Stomach (tissue), 8 donors: ENCODE measurements at regions not wholly inside any gene's neighbourhood (a gene's known extent, or its start where the extent isn't known, plus 50 kb on each side); places are given as distances from the start of the nearest gene placed in this dataset.

Experiments
- DNase-seq, 2 donors: peaks; one replicate each; pipeline versions ENCODE4 v3.0.0 to v3.0.0-alpha.2; 2013 to 2019
- H3K27ac ChIP-seq, 5 donors: fragments of 200-600 bp in 4 of 5; sonication (generic) in 4 of 5; one replicate each; pipeline ENCODE4 v1.5.1; 2013 to 2019; ENCODE audit warnings: mild to moderate bottlenecking in 1 of 5, moderate library complexity in 1 of 5
- H3K27me3 ChIP-seq, 3 donors: fragments of 200-600 bp; sonication (generic); one replicate each; pipeline ENCODE4 v1.5.1; 2017 to 2019; ENCODE audit warnings: mixed run types in 1 of 3
- H3K36me3 ChIP-seq, 4 donors: fragments of 200-600 bp; sonication (generic); 1 replicate in 3 of 4; 2 replicates in 1 of 4; pipeline ENCODE4 v1.5.1; 2016 to 2019
- H3K4me1 ChIP-seq, 4 donors: fragments of 200-600 bp; sonication (generic); one replicate each; pipeline ENCODE4 v1.5.1; 2016 to 2019
- H3K4me3 ChIP-seq, 4 donors: fragments of 200-600 bp; sonication (generic) in 3 of 4; one replicate each; pipeline ENCODE4 v1.5.1; 2016 to 2019; ENCODE audit warnings: mild to moderate bottlenecking in 1 of 4
- H3K9me3 ChIP-seq, 4 donors: fragments of 200-600 bp; sonication (generic); one replicate each; pipeline ENCODE4 v1.5.1; 2016 to 2019
- EP300 ChIP-seq: sonication (generic); formaldehyde crosslinking; IDR thresholded peaks from one replicate; pipeline ENCODE4 v1.6.1; 2017; ENCODE audit warnings: antibody characterized with exemption
- POLR2A ChIP-seq, 4 donors: fragments of 450-650 bp; IDR thresholded peaks; one replicate each; pipeline ENCODE4 v1.6.1; 2016; ENCODE audit warnings: antibody characterized with exemption in 4 of 4, control low read depth in 2 of 4, mild to moderate bottlenecking in 1 of 4, moderate library complexity in 1 of 4
- POLR2AphosphoS5 ChIP-seq, 3 donors: sonication (generic); formaldehyde crosslinking; IDR thresholded peaks; one replicate each; pipeline ENCODE4 v1.6.1; 2016; ENCODE audit warnings: antibody characterized with exemption in 3 of 3
- WGBS, 5 donors: extraction: QIAGEN DNeasy Blood & Tissue Kit in 3 of 5; methylation state at CpG; one replicate each; pipeline versions ENCODE4 v1.1.5 to v1.1.7; 2013 to 2018; 5-methylcytosine and 5-hydroxymethylcytosine counted together
- intact Hi-C: fragments of 100-400 bp; cut with DNase I; formaldehyde crosslinking; loops from one replicate; pipeline ENCODE4 v1.15.1; 2023; ENCODE audit warnings: low total_unique reads
- TF ChIP-seq, protein P1 (sequence below), 7 experiments: fragments of 450-650 bp in 4 of 7; fragments of 200-600 bp in 3 of 7; sonication (generic) in 3 of 7; IDR thresholded peaks; one replicate each; pipeline ENCODE4 v1.5.1; 2016 to 2019; ENCODE audit warnings: antibody characterized with exemption in 7 of 7, control low read depth in 2 of 7, mild to moderate bottlenecking in 1 of 7
- donor health status: healthy with polysubstance abuse.
- donor health status: Bipolar disorder and iron deficiency.
- donor health status: healthy.

DNA sequence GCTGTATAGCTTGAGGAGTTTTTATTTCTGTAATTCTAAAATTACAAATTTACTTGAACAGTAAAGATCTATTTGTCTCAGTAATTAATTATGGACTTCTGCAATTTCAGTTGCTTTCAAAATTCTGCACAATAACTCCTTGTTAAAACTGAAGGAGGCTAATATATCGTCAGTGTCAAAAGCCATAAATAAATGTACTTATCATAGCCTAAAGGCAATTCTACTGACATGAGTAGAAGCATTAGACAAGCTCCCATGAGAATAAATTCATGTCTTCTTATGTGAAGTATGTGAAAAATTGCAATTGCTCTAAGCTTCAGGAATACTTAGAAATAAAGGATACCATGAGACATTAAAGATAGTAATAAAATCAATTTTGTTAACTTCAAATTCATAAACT lies 381.2 kb upstream of the PCDH10 start:
- WGBS, 5 donors, result 70 to 90% (median 78%) methylated on average over 1 of the region's 1 CpG
- Histone ChIP-seq H3K27ac (no peak overlapping the region), H3K27me3 (no peaks in the 10 kb centered on the region), H3K36me3 (no peaks in the 10 kb centered on the region), H3K4me3 (no peak overlapping the region), H3K9me3 (no peaks in the 10 kb centered on the region), H3K4me1 (no peaks in the 10 kb centered on the region)
- no peak for DNase-seq
- intact Hi-C loops, result no loop called here
- TF ChIP-seq EP300, result no peak
- TF ChIP-seq POLR2AphosphoS5 (IDR thresholded peaks at IDR 0.05), result no peak
- TF ChIP-seq POLR2A (IDR thresholded peaks at IDR 0.05), result no peak
- TF ChIP-seq, protein P1, sequence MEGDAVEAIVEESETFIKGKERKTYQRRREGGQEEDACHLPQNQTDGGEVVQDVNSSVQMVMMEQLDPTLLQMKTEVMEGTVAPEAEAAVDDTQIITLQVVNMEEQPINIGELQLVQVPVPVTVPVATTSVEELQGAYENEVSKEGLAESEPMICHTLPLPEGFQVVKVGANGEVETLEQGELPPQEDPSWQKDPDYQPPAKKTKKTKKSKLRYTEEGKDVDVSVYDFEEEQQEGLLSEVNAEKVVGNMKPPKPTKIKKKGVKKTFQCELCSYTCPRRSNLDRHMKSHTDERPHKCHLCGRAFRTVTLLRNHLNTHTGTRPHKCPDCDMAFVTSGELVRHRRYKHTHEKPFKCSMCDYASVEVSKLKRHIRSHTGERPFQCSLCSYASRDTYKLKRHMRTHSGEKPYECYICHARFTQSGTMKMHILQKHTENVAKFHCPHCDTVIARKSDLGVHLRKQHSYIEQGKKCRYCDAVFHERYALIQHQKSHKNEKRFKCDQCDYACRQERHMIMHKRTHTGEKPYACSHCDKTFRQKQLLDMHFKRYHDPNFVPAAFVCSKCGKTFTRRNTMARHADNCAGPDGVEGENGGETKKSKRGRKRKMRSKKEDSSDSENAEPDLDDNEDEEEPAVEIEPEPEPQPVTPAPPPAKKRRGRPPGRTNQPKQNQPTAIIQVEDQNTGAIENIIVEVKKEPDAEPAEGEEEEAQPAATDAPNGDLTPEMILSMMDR (IDR thresholded peaks at IDR 0.05), result no peak

DNA sequence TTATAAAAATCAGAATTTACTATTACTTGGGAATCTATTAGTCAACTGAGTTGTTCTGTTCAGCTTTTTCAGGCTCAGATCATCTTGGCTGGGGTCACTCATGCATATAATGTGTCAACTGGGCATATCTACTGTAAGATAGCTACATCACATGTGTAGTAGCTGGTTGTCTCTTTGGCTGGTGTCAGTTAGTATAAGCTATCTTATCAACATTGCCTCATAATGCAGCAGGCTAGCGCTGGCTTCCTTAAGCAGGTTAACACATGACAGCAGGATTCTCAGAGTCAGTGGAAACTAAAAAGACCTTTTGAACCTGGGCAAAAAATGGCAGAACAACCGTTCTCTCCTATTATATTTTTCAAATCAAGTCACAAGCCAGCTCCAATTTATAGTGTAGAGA lies 378.3 kb upstream of the PCDH10 start:
- DNase-seq, result no peak
- WGBS, 5 donors, result 37 to 68% (median 53%) methylated on average over 2 of the region's 2 CpGs
- Histone ChIP-seq H3K27ac (no peak overlapping the region), H3K27me3 (no peaks in the 10 kb centered on the region), H3K9me3 (peaks cover 0 to 4% (median under 1%) of the 10 kb centered on the region in 4 donors), H3K4me3 (no peak overlapping the region), H3K36me3 (no peaks in the 10 kb centered on the region), H3K4me1 (no peaks in the 10 kb centered on the region)
- intact Hi-C loops, result no loop called here
- no peak for TF ChIP-seq POLR2AphosphoS5 (IDR thresholded peaks at IDR 0.05)
- TF ChIP-seq, protein P1 (IDR thresholded peaks at IDR 0.05), result no peak
- no peak for TF ChIP-seq EP300
- TF ChIP-seq POLR2A (IDR thresholded peaks at IDR 0.05), result no peak

DNA sequence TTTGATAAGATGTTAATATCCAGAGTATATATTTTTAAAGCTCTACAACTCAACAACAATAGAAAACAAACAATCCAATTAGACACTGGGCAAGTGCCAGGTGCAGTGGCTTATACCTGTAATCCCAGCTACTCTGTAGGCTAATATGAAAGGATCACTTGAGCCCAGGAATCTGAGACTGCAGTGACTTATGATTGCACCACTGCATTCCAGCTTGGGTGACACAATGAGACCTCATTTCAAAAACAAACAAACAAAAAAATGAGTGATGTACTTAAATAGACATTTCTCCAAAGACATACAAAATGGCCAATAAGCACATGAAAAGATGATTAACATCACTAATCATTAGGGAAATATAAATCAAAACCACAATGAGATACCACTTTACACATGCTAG lies 356.8 kb upstream of the PCDH10 start:
- Histone ChIP-seq H3K27ac (no peak overlapping the region), H3K9me3 (no peaks in the 10 kb centered on the region), H3K27me3 (no peaks in the 10 kb centered on the region), H3K36me3 (no peaks in the 10 kb centered on the region), H3K4me3 (no peak overlapping the region), H3K4me1 (no peaks in the 10 kb centered on the region)
- DNase-seq, result no peak
- intact Hi-C loops, result no loop called here
- TF ChIP-seq POLR2AphosphoS5 (IDR thresholded peaks at IDR 0.05) (no peak), EP300 (no peak), POLR2A (IDR thresholded peaks at IDR 0.05) (no peak)
- TF ChIP-seq, protein P1 (IDR thresholded peaks at IDR 0.05), result no peak

DNA sequence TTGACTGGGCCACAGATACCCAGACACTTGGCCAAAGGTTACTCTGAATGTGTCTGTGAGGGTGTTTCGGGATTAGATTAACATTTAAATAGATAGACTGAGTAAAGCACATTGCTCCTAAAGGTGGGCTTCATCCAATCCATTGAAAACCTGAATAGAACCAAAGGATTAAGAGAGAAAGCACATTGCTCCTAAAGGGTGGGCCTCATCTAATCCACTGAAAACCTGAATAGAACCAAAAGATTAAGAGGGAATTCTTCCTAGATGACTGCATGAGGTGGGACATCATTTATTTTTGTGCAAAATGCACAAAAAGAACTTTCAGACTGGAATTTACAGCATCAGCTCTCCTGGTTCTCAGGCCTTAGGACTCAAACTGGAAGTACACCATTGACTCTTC lies 351.2 kb upstream of the PCDH10 start:
- no peak for DNase-seq
- intact Hi-C loops, result no loop called here
- Histone ChIP-seq H3K27ac (no peak overlapping the region), H3K36me3 (no peaks in the 10 kb centered on the region), H3K4me3 (no peak overlapping the region), H3K4me1 (no peaks in the 10 kb centered on the region), H3K27me3 (no peaks in the 10 kb centered on the region), H3K9me3 (no peaks in the 10 kb centered on the region)
- WGBS, 5 donors, result 59 to 76% (median 69%) methylated on average over 1 of the region's 1 CpG
- TF ChIP-seq POLR2A (IDR thresholded peaks at IDR 0.05) (no peak), POLR2AphosphoS5 (IDR thresholded peaks at IDR 0.05) (no peak), EP300 (no peak)
- TF ChIP-seq, protein P1 (IDR thresholded peaks at IDR 0.05), result no peak
